Tibial artery (tissue), 4 donors: ENCODE measurements at regions not wholly inside any gene's neighbourhood (a gene's known extent, or its start where the extent isn't known, plus 50 kb on each side); places are given as distances from the start of the nearest gene placed in this dataset.
A peak's percentile ranks its signal among the peaks of the same experiment; 100 is the strongest.

Experiments used
- DNase-seq, 2 donors: peaks; one replicate each; pipeline ENCODE4 v3.0.0-alpha.2; 2019
- H3K27ac ChIP-seq, 2 donors: fragments of 200-600 bp; sonication (generic) in 1 of 2; 1 replicate in 1 of 2; 2 replicates in 1 of 2; pipeline ENCODE4 v1.5.1; 2018 to 2019; ENCODE audit warnings: mild to moderate bottlenecking in 1 of 2
- H3K27me3 ChIP-seq, 2 donors: fragments of 200-600 bp; sonication (generic) in 1 of 2; one replicate each; pipeline versions ENCODE4 v1.5.1 to v1.6.0; 2016 to 2019
- H3K36me3 ChIP-seq, 3 donors: fragments of 200-600 bp; sonication (generic) in 2 of 3; one replicate each; pipeline ENCODE4 v1.5.1; 2016 to 2019; ENCODE audit warnings: mild to moderate bottlenecking in 2 of 3
- H3K4me1 ChIP-seq, 4 donors: fragments of 200-600 bp; sonication (generic) in 2 of 4; 1 replicate in 3 of 4; 2 replicates in 1 of 4; pipeline ENCODE4 v1.5.1; 2016 to 2019
- H3K4me3 ChIP-seq, 2 donors: fragments of 200-600 bp; sonication (generic) in 1 of 2; 1 replicate in 1 of 2; 2 replicates in 1 of 2; pipeline ENCODE4 v1.5.1; 2018 to 2019; ENCODE audit warnings: mild to moderate bottlenecking in 2 of 2
- H3K9me3 ChIP-seq, 3 donors: fragments of 200-600 bp; sonication (generic) in 1 of 3; one replicate each; pipeline ENCODE4 v1.5.1; 2016 to 2019
- CTCF ChIP-seq, 2 experiments: fragments of 200-600 bp in 1 of 2; fragments of 450-650 bp in 1 of 2; IDR thresholded peaks; one replicate each; pipeline ENCODE4 v1.5.1; 2017 to 2019; ENCODE audit warnings: antibody characterized with exemption in 2 of 2, mild to moderate bottlenecking in 1 of 2, moderate library complexity in 1 of 2
- intact Hi-C: fragments of 100-400 bp; cut with DNase I; formaldehyde crosslinking; loops from one replicate; pipeline ENCODE4 v1.15.0; 2023; ENCODE audit warnings: low total_unique reads

GRCh38 chr20:40196846-40197436 is 492.1 kb downstream of the MAFB start:
- no peak for TF ChIP-seq CTCF (IDR thresholded peaks at IDR 0.05)
- Histone ChIP-seq H3K4me1 (peaks cover 0 to 41% (median 26%) of the 10 kb centered on the region in 4 donors), H3K27me3 (no peaks in the 10 kb centered on the region), H3K9me3 (no peaks in the 10 kb centered on the region), H3K36me3 (no peaks in the 10 kb centered on the region), H3K27ac (peak overlapping the region; percentile 54 to 59), H3K4me3 (peak overlapping the region in 1 of 2 donors; percentile 16)
- no peak for DNase-seq
- intact Hi-C loops = no loop called here

DNA sequence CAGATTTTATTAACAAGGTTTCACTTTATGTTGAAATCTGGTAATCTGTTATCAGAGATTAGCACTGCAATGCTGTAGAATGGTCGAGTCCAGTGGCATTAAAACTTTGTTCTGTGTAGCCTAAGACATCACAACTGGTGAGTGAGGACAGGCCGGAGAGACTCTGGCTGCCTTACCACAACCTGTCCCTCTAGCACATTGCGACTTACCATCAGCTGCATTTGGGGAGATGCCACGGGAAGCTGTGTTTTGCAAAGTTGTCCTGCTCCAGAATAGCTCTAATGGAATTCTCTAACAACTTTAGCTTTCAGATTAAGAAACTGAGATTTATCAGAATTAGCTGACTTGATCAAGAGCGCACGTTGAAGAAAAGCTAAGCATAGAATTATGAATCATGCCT is 493.3 kb downstream of the MAFB start:
- no peaks in the 10 kb centered on the region for H3K27me3 ChIP-seq
- H3K4me1 ChIP-seq = peaks cover 0 to 53% (median 37%) of the 10 kb centered on the region in 4 donors
- H3K27ac ChIP-seq = peak overlapping the region; percentile 40 to 54
- TF ChIP-seq CTCF (IDR thresholded peaks at IDR 0.05) = no peak
- H3K4me3 ChIP-seq = no peak overlapping the region
- H3K36me3 ChIP-seq = no peaks in the 10 kb centered on the region
- intact Hi-C loops = no loop called here
- DNase-seq = no peak
- H3K9me3 ChIP-seq = no peaks in the 10 kb centered on the region

DNA sequence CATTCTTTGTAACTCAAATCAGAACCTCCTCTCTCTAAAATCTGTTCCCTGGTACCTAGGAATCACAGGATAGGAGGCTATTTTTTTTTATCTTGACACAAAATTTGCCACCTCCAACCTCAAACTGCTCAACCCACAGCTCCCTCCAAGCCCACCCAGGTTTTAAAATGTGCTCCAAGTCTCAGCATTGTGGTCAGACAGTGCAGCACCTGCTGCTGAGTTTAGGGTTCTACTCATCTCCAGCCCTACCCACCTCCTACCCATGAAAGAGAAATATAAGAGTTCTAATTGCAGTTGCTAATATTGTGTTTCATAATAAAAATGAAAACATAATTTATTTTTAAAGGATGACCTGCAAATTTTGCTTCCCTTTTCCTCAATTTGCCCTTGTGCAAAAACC is 496.5 kb downstream of the MAFB start:
- intact Hi-C loops = no loop called here
- Histone ChIP-seq H3K36me3 (no peaks in the 10 kb centered on the region), H3K9me3 (no peaks in the 10 kb centered on the region), H3K4me3 (no peak overlapping the region), H3K27ac (peak overlapping the region; percentile 19 to 36), H3K27me3 (no peaks in the 10 kb centered on the region), H3K4me1 (peaks cover 0 to 39% (median 29%) of the 10 kb centered on the region in 4 donors)
- no peak for DNase-seq
- no peak for TF ChIP-seq CTCF (IDR thresholded peaks at IDR 0.05)

DNA sequence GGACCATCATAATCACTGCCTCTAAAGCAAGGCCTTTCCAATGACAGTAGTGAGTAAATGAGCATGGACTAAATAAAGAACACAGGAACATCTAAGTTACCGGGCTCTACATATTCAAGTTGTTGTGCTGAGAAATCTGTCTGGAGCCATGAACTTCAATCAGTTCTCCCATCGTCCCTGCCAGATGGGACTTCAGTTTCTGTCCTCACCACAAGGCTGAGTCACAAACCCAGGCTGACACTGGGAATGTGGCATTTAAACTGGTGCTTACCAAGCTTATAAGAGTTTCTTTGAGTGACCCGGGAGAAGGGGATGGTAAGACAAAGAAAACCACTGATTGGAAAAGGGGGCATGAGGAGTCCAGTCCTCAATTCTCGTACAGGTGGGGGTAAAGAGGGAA is 497.0 kb downstream of the MAFB start:
- H3K9me3 ChIP-seq = no peaks in the 10 kb centered on the region
- no peaks in the 10 kb centered on the region for H3K27me3 ChIP-seq
- no peak for TF ChIP-seq CTCF (IDR thresholded peaks at IDR 0.05)
- no peak overlapping the region for H3K4me3 ChIP-seq
- intact Hi-C loops = no loop called here
- H3K36me3 ChIP-seq = no peaks in the 10 kb centered on the region
- H3K27ac ChIP-seq = peak overlapping the region; percentile 19 to 36
- H3K4me1 ChIP-seq = peaks cover 0 to 34% (median 26%) of the 10 kb centered on the region in 4 donors
- no peak for DNase-seq

DNA sequence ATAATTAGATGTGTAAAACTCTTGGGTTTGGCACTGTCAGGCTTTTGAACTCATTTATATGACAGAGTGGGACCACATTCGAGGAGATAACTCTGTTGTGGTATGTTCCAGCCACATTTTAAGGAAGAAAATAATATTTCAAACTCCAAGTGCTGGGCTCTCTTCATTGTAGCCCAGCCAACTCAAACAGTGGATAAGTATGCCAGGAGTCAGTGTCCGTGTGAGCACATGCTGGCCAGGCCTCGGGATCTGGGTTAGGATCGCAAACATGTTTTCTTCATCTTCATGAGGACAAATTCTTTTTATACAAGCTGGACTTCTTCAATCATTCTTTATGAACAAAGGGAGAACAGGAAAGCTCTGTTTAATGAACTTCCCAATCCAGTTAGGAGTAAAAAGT is 497.5 kb downstream of the MAFB start:
- H3K27me3 ChIP-seq = no peaks in the 10 kb centered on the region
- peaks cover 0 to 29% (median 21%) of the 10 kb centered on the region in 4 donors for H3K4me1 ChIP-seq
- H3K4me3 ChIP-seq = no peak overlapping the region
- peak overlapping the region; percentile 19 to 36 for H3K27ac ChIP-seq
- peak; percentile 74 to 75 for DNase-seq
- no peaks in the 10 kb centered on the region for H3K9me3 ChIP-seq
- no peak for TF ChIP-seq CTCF (IDR thresholded peaks at IDR 0.05)
- no peaks in the 10 kb centered on the region for H3K36me3 ChIP-seq
- intact Hi-C loops = no loop called here

- Histone ChIP-seq H3K27ac (no peak overlapping the region), H3K9me3 (no peaks in the 10 kb centered on the region), H3K27me3 (no peaks in the 10 kb centered on the region), H3K36me3 (no peaks in the 10 kb centered on the region), H3K4me1 (peaks cover 0 to 19% (median 13%) of the 10 kb centered on the region in 4 donors), H3K4me3 (no peak overlapping the region)
- DNase-seq = no peak
- intact Hi-C loops = no loop called here
- TF ChIP-seq CTCF (IDR thresholded peaks at IDR 0.05) = no peak
These were observed 499.4 kb downstream of the MAFB start for GRCh38 chr20:40189621-40190020.
